ENCODE measurements at regions not wholly inside any gene's neighbourhood (a gene's known extent, or its start where the extent isn't known, plus 50 kb on each side); places are given as distances from the start of the nearest gene placed in this dataset.
"Not testable (repeated sequence)": the region's sequence is repeated elsewhere in the genome, so short reads cannot be mapped to it uniquely, and the experiment has no call there.

GRCh38 chr5:98170994-98171393 lies 602.5 kb upstream of the RGMB start:
- TF ChIP-seq CTCF (IDR thresholded peaks at IDR 0.05; ENCODE audit: control extremely low read depth, extremely low read depth, low read depth, missing control alignments) = no peak
- ChIA-PET CTCF (no interaction called here), POLR2A (no interaction called here)
- no peak for DNase-seq (ENCODE audit: extremely low spot score)

GRCh38 chr5:98173334-98173733 lies 600.1 kb upstream of the RGMB start:
- CTCF ChIA-PET = no interaction called here
- TF ChIP-seq CTCF (IDR thresholded peaks at IDR 0.05; ENCODE audit: control extremely low read depth, extremely low read depth, low read depth, missing control alignments) = no peak
- POLR2A ChIA-PET = no interaction called here
- DNase-seq (ENCODE audit: extremely low spot score) = no peak

GRCh38 chr5:98175474-98175873 lies 598.0 kb upstream of the RGMB start:
- no peak for TF ChIP-seq CTCF (IDR thresholded peaks at IDR 0.05; ENCODE audit: control extremely low read depth, extremely low read depth, low read depth, missing control alignments)
- DNase-seq (ENCODE audit: extremely low spot score) = no peak
- ChIA-PET CTCF (no interaction called here), POLR2A (no interaction called here)

GRCh38 chr5:98179791-98180755 lies 593.4 kb upstream of the RGMB start:
- no peak for TF ChIP-seq CTCF (IDR thresholded peaks at IDR 0.05; ENCODE audit: control extremely low read depth, extremely low read depth, low read depth, missing control alignments)
- POLR2A ChIA-PET = no interaction called here
- CTCF ChIA-PET = interaction anchor here (0.9 to 1.7 kb wide), 2 partner anchors 18 to 31 kb away, joined by 3 to 4 read pairs; no protein-coding TSS in a partner anchor
- DNase-seq (ENCODE audit: extremely low spot score) = no peak

GRCh38 chr5:98186128-98186527 lies 587.3 kb upstream of the RGMB start:
- no peak for TF ChIP-seq CTCF (IDR thresholded peaks at IDR 0.05; ENCODE audit: control extremely low read depth, extremely low read depth, low read depth, missing control alignments)
- CTCF ChIA-PET = no interaction called here
- POLR2A ChIA-PET = no interaction called here
- DNase-seq (ENCODE audit: extremely low spot score) = no peak

GRCh38 chr5:98187945-98188344 lies 585.5 kb upstream of the RGMB start:
- ChIA-PET POLR2A (no interaction called here), CTCF (interaction anchor here (1.0 kb wide), 1 partner anchor 16 kb away, joined by 3 read pairs; no protein-coding TSS in a partner anchor)
- no peak for TF ChIP-seq CTCF (IDR thresholded peaks at IDR 0.05; ENCODE audit: control extremely low read depth, extremely low read depth, low read depth, missing control alignments)
- DNase-seq (ENCODE audit: extremely low spot score) = no peak

GRCh38 chr5:98190344-98190743 lies 583.1 kb upstream of the RGMB start:
- DNase-seq (ENCODE audit: extremely low spot score); CTCF ChIA-PET; POLR2A ChIA-PET: not testable (repeated sequence)

Measured in GM10248 (cell line).